GM12873 (cell line): ENCODE measurements at regions not wholly inside any gene's neighbourhood (a gene's known extent, or its start where the extent isn't known, plus 50 kb on each side); places are given as distances from the start of the nearest gene placed in this dataset.

Experiments used
- TF ChIP-seq, protein P1 (sequence below): IDR thresholded peaks from 2 replicates; pipeline ENCODE4 v1.5.1; 2012; ENCODE audit warnings: low read depth, mild to moderate bottlenecking, moderate library complexity, low read length, control low read depth; ENCODE audit not compliant: insufficient read depth; ENCODE audit errors: missing control alignments

GRCh38 chr10:111593578-111593977 lies 516.7 kb downstream of the ADRA2A start:
- TF ChIP-seq, protein P1, sequence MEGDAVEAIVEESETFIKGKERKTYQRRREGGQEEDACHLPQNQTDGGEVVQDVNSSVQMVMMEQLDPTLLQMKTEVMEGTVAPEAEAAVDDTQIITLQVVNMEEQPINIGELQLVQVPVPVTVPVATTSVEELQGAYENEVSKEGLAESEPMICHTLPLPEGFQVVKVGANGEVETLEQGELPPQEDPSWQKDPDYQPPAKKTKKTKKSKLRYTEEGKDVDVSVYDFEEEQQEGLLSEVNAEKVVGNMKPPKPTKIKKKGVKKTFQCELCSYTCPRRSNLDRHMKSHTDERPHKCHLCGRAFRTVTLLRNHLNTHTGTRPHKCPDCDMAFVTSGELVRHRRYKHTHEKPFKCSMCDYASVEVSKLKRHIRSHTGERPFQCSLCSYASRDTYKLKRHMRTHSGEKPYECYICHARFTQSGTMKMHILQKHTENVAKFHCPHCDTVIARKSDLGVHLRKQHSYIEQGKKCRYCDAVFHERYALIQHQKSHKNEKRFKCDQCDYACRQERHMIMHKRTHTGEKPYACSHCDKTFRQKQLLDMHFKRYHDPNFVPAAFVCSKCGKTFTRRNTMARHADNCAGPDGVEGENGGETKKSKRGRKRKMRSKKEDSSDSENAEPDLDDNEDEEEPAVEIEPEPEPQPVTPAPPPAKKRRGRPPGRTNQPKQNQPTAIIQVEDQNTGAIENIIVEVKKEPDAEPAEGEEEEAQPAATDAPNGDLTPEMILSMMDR = no peak

GRCh38 chr10:111595173-111595572 lies 518.3 kb downstream of the ADRA2A start:
- TF ChIP-seq, protein P1 = no peak

GRCh38 chr10:111598433-111599059 lies 521.7 kb downstream of the ADRA2A start:
- TF ChIP-seq, protein P1 = peak; percentile 83

- TF ChIP-seq, protein P1 = no peak
Measured at GRCh38 chr10:111599943-111600342, 523.1 kb downstream of the ADRA2A start.

DNA sequence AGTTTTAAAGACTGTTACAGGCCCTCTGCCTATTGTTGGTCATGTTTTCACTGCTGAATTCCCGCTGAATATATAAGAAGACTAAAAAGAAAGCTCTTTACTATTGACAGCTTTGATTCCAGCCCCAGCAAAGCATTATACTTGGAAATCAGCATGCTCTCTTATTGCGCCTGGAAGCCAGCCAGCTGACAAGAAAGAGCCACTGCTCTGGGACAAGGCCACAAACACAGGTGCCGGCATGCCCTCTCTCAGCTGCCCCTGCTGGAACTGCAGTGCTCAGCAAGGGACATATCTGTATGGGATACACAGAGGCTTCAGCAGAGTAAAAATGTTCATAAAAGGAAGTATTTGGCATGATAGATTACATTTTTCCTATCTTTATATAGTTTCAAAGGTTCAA lies 523.9 kb downstream of the ADRA2A start:
- TF ChIP-seq, protein P1 = no peak

DNA sequence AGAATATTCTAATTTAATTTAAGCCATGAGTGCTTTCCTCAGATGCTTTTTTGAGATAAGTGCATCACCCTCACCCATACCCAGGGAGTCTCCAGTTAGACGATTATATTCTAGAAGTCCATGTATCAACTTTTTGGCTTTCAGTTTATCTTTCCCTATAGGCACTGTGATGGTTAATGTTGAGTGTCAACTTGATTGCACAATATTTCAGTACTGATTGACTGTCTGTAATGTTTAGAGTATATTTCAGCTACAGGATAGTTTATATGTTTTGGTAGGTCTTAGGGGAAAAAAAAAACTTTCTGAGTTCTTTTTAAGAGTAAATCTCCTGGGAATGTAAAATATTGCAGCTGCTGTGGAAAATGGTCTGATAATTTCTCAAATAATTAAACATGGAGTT lies 535.4 kb downstream of the ADRA2A start:
- TF ChIP-seq, protein P1 = no peak

DNA sequence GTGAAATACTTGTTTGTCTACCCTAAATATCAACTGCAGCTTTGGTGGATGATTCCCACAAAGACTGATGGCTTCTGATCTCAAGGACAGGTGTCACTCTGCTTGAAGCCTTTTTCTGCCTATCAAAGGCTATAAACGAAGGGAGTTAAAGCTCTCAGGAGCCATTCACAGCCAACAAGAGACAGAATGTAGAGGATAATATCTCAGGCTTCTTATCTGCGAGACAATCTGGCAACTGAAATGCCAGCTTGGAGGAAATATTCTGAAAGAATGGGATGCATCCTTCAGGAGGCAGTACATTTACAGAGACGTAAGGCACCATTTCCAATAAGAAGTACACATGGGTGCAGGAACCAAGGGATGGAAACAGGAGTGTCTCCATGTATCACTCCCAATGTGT lies 549.4 kb downstream of the GPAM start:
- TF ChIP-seq, protein P1 = no peak
